ENCODE measurements at regions not wholly inside any gene's neighbourhood (a gene's known extent, or its start where the extent isn't known, plus 50 kb on each side); places are given as distances from the start of the nearest gene placed in this dataset.

- DNase-seq: no peak
These were observed 82.2 kb upstream of the RMDN2 start for GRCh38 chr2:37842732-37843440.

- DNase-seq: no peak
These were observed 81.5 kb upstream of the RMDN2 start for GRCh38 chr2:37843556-37843955.

GRCh38 chr2:37846207-37846606, 78.9 kb upstream of the RMDN2 start:
- DNase-seq: no peak

- DNase-seq: no peak
These were observed 77.3 kb upstream of the RMDN2 start for GRCh38 chr2:37847792-37848191.

GRCh38 chr2:37848451-37848850, 76.6 kb upstream of the RMDN2 start:
- no peak for DNase-seq

GRCh38 chr2:37849911-37850310, 75.2 kb upstream of the RMDN2 start:
- DNase-seq: no peak

- DNase-seq: no peak
These were observed 73.7 kb upstream of the RMDN2 start for GRCh38 chr2:37851428-37851827.

GRCh38 chr2:37851828-37852584, 73.1 kb upstream of the RMDN2 start:
- DNase-seq: no peak

GRCh38 chr2:37852585-37853014, 72.5 kb upstream of the RMDN2 start:
- no peak for DNase-seq

- DNase-seq: no peak
These were observed 70.3 kb upstream of the RMDN2 start for GRCh38 chr2:37854676-37855282.

GRCh38 chr2:37855283-37856041, 69.6 kb upstream of the RMDN2 start:
- no peak for DNase-seq

GRCh38 chr2:37856101-37856751, 68.9 kb upstream of the RMDN2 start:
- DNase-seq: no peak

- no peak for DNase-seq
These were observed 67.3 kb upstream of the RMDN2 start for GRCh38 chr2:37857575-37858399.

GRCh38 chr2:37858400-37858711, 66.7 kb upstream of the RMDN2 start:
- DNase-seq: no peak

- no peak for DNase-seq
These were observed 66.3 kb upstream of the RMDN2 start for GRCh38 chr2:37858725-37859267.

GRCh38 chr2:37862620-37863019, 62.5 kb upstream of the RMDN2 start:
- no peak for DNase-seq

- no peak for DNase-seq
These were observed 60.9 kb upstream of the RMDN2 start for GRCh38 chr2:37864217-37864616.

- no peak for DNase-seq
These were observed 59.4 kb upstream of the RMDN2 start for GRCh38 chr2:37865640-37866039.

- no peak for DNase-seq
These were observed 58.7 kb upstream of the RMDN2 start for GRCh38 chr2:37866171-37866934.

- no peak for DNase-seq
These were observed 57.9 kb upstream of the RMDN2 start for GRCh38 chr2:37867166-37867565.

- no peak for DNase-seq
These were observed 56.2 kb upstream of the RMDN2 start for GRCh38 chr2:37868866-37869265.

All from activated effector memory CD4-positive, alpha-beta T cell treated with anti-CD3 and anti-CD28 coated beads, Interleukin-2, amount 50 U/mL, for 16 hours (primary cell).